ENCODE measurements at regions not wholly inside any gene's neighbourhood (a gene's known extent, or its start where the extent isn't known, plus 50 kb on each side); places are given as distances from the start of the nearest gene placed in this dataset.
"Not testable (repeated sequence)": the region's sequence is repeated elsewhere in the genome, so short reads cannot be mapped to it uniquely, and the experiment has no call there.

DNA sequence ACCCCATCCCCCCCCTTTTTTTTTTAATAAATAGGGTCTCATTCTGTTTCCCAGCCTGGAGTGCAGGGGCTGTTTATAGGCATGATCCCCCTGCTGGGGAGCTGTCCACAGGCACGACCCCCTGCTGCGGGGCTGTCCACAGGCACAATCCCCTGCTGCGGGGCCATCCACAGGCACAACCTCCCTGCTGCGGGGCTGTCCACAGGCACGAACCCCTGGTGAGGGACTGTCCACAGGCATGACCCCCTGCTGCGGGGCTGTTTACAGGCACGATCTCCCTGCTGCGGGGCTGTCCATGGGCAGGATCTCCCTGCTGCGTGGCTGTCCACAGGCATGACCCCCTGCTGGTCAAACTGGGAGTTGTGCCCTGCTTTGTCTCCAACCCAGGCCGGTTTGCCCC is 5290.1 kb upstream of the TPTE start:
- FAIRE-seq; H3K4me1 ChIP-seq (ENCODE audit: control insufficient read depth in 2 of 3, insufficient read depth in 2 of 3, low read depth in 1 of 3, low read length in 3 of 3); H3K4me3 ChIP-seq (ENCODE audit: low read length in 3 of 3); H3K27me3 ChIP-seq (ENCODE audit: control insufficient read depth, insufficient read depth, low read length); H3K36me3 ChIP-seq (ENCODE audit: control insufficient read depth in 2 of 3, insufficient read depth in 3 of 3, low read length in 3 of 3); H3K9ac ChIP-seq (ENCODE audit: low read length in 3 of 3); H3K27ac ChIP-seq (ENCODE audit: low read depth in 2 of 2, low read length in 2 of 2); intact Hi-C loops (cut with DNase I): not testable (repeated sequence)
- peak in 1 of 5 donors; percentile 83 for DNase-seq
- H3K9me3 ChIP-seq (ENCODE audit: control insufficient read depth in 2 of 3, insufficient read depth in 1 of 3, low read length in 3 of 3) = peaks cover 0 to 11% (median 0%) of the 10 kb centered on the region in 3 donors

DNA sequence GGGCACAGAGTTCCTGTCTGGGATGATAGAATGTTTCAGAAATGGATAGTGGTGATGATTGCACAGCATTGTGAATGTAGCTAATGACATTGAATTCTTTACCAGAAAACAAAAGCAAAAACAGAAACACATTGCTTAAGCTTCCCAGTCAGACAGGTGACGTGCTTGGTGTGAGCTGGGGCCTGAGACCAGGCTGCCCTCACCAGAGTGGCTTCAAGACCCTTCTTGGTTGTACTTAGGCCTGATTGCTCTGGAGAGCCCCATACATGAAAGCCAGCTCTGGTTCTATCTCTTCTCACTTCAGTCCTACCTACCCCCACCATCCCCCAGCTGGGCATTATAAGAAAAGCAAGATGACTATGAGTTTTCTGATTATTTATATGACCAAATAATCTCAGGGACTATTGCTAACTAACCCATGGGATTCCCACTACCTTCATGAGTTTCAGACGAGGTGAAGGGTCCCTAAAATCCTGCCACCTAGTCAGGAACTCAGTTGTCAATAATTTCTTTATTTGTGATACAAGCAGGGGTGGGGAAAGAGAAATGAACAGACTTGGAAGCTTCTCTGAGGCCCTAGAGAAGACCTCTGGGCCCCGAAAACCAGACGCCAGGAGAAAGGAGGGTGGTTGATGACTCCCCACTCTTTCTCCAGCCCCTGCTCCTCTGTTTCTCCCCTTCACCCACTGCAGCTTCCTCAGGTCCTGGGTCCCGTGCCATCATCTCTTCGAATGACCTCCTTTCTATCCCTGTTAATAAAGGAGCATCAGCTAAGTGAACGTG is 5289.0 kb upstream of the TPTE start:
- not testable (repeated sequence) for H3K27me3 ChIP-seq (ENCODE audit: control insufficient read depth, insufficient read depth, low read length)

DNA sequence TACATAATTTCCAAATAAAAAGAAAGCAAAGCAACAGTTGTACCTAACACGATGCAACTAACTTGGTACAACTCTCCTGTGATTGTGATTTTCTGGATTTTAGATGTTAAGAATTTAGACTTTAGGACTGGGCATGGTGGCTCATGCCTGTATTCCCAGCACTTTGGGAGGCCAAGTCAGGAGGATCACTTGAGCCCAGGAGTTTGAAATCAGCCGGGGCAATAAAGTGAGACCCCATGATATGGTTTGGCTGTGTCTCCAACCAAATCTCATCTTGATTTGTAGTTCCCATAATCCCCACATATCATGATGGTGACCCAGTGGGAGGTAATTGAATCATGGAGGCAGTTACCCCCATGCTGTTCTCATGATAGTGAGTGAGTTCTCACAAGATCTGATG is 5285.6 kb upstream of the TPTE start:
- H3K27me3 ChIP-seq (ENCODE audit: control insufficient read depth, insufficient read depth, low read length); H3K9ac ChIP-seq (ENCODE audit: low read length in 3 of 3); DNase-seq; FAIRE-seq; H3K4me3 ChIP-seq (ENCODE audit: low read length in 3 of 3); intact Hi-C loops (cut with DNase I); H3K27ac ChIP-seq (ENCODE audit: low read depth in 2 of 2, low read length in 2 of 2); H3K36me3 ChIP-seq (ENCODE audit: control insufficient read depth in 2 of 3, insufficient read depth in 3 of 3, low read length in 3 of 3); H3K4me1 ChIP-seq (ENCODE audit: control insufficient read depth in 2 of 3, insufficient read depth in 2 of 3, low read depth in 1 of 3, low read length in 3 of 3): not testable (repeated sequence)
- H3K9me3 ChIP-seq (ENCODE audit: control insufficient read depth in 2 of 3, insufficient read depth in 1 of 3, low read length in 3 of 3) = peaks cover 0 to 15% (median 1%) of the 10 kb centered on the region in 3 donors

More for the DNA sequence above, 5289.0 kb upstream of the TPTE start:
- H3K27ac ChIP-seq (ENCODE audit: low read depth in 2 of 2, low read length in 2 of 2); H3K4me3 ChIP-seq (ENCODE audit: low read length in 3 of 3); H3K36me3 ChIP-seq (ENCODE audit: control insufficient read depth in 2 of 3, insufficient read depth in 3 of 3, low read length in 3 of 3); FAIRE-seq; intact Hi-C loops (cut with DNase I); H3K9ac ChIP-seq (ENCODE audit: low read length in 3 of 3); H3K4me1 ChIP-seq (ENCODE audit: control insufficient read depth in 2 of 3, insufficient read depth in 2 of 3, low read depth in 1 of 3, low read length in 3 of 3): not testable (repeated sequence)
- peak in 1 of 5 donors; percentile 71 for DNase-seq
- H3K9me3 ChIP-seq (ENCODE audit: control insufficient read depth in 2 of 3, insufficient read depth in 1 of 3, low read length in 3 of 3) = peaks cover 0 to 15% (median 0%) of the 10 kb centered on the region in 3 donors

GRCh38 chr21:5236846-5237675 is 5284.3 kb upstream of the TPTE start:
- FAIRE-seq; intact Hi-C loops (cut with DNase I): not testable (repeated sequence)

DNA sequence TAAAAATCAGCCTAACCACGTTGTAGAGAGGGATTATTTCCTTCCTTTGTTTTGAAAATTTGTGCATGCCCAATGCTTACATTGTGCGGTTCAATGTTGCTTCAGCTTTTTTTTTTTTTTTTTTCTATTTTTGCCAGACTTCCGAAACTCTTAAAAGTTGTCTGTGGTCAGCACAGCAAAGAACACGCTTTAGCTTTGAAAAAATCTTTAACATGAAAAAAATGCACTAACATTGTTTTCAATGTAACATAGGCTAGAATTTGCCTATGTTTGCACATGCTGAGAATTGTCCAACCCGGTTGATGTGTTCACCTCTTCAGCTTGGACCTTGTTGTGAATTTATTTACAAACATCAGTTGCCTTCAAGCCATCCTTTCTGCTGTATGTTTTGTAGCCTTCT is 5280.9 kb upstream of the TPTE start:
- H3K36me3 ChIP-seq (ENCODE audit: control insufficient read depth in 2 of 3, insufficient read depth in 3 of 3, low read length in 3 of 3); H3K9ac ChIP-seq (ENCODE audit: low read length in 3 of 3); H3K27me3 ChIP-seq (ENCODE audit: control insufficient read depth, insufficient read depth, low read length); DNase-seq; FAIRE-seq; H3K4me1 ChIP-seq (ENCODE audit: control insufficient read depth in 2 of 3, insufficient read depth in 2 of 3, low read depth in 1 of 3, low read length in 3 of 3); H3K4me3 ChIP-seq (ENCODE audit: low read length in 3 of 3); H3K9me3 ChIP-seq (ENCODE audit: control insufficient read depth in 2 of 3, insufficient read depth in 1 of 3, low read length in 3 of 3); intact Hi-C loops (cut with DNase I); H3K27ac ChIP-seq (ENCODE audit: low read depth in 2 of 2, low read length in 2 of 2): not testable (repeated sequence)

More at GRCh38 chr21:5236846-5237675, 5284.3 kb upstream of the TPTE start:
- peaks cover 0 to 13% (median 3%) of the 10 kb centered on the region in 3 donors for H3K9me3 ChIP-seq (ENCODE audit: control insufficient read depth in 2 of 3, insufficient read depth in 1 of 3, low read length in 3 of 3)
- not testable (repeated sequence) for H3K4me3 ChIP-seq (ENCODE audit: low read length in 3 of 3); H3K27me3 ChIP-seq (ENCODE audit: control insufficient read depth, insufficient read depth, low read length); H3K36me3 ChIP-seq (ENCODE audit: control insufficient read depth in 2 of 3, insufficient read depth in 3 of 3, low read length in 3 of 3); H3K27ac ChIP-seq (ENCODE audit: low read depth in 2 of 2, low read length in 2 of 2); H3K9ac ChIP-seq (ENCODE audit: low read length in 3 of 3); H3K4me1 ChIP-seq (ENCODE audit: control insufficient read depth in 2 of 3, insufficient read depth in 2 of 3, low read depth in 1 of 3, low read length in 3 of 3)
- DNase-seq = peak in 1 of 5 donors; percentile 59

DNA sequence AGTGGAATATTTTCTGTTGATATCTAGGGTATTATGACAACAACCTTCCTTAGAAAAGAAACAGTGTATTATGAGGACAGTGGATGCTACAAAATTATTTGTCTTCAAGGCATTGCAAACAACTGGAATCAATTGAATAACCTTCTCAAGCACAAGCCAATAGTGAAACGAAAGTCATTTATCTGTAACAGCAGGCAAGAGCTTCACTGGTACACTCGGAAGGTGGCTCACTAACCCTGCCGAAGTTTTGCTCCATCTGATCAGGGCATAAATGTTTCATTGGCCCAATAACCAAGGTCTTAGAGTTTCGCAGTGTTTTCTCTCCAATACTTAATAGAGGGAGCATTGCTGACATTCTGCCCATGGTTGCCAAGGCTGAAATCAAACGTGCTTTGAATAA is 5278.7 kb upstream of the TPTE start:
- H3K36me3 ChIP-seq (ENCODE audit: control insufficient read depth in 2 of 3, insufficient read depth in 3 of 3, low read length in 3 of 3); H3K9ac ChIP-seq (ENCODE audit: low read length in 3 of 3); DNase-seq; H3K4me1 ChIP-seq (ENCODE audit: control insufficient read depth in 2 of 3, insufficient read depth in 2 of 3, low read depth in 1 of 3, low read length in 3 of 3); H3K4me3 ChIP-seq (ENCODE audit: low read length in 3 of 3); H3K27me3 ChIP-seq (ENCODE audit: control insufficient read depth, insufficient read depth, low read length); intact Hi-C loops (cut with DNase I); H3K9me3 ChIP-seq (ENCODE audit: control insufficient read depth in 2 of 3, insufficient read depth in 1 of 3, low read length in 3 of 3); H3K27ac ChIP-seq (ENCODE audit: low read depth in 2 of 2, low read length in 2 of 2); FAIRE-seq: not testable (repeated sequence)

DNA sequence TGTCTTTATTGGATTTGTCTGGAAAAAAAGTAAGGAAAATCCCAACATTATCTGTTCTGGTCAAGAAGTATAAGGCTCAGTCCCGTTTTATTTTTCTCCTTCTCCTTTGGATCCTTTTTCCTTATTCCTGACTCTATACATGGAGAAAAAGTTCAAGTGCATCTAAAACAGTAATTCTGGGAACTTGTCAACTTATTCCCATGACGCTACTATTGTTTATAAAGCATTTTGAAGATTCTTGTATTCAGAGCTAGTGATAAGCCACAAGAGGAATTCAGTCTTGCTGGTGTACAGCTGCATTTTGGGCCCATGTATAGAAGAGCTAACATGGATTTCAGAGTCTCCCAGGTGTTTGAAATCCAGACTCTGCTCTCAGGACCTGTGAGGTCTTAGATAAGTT is 5278.1 kb upstream of the TPTE start:
- FAIRE-seq; H3K9ac ChIP-seq (ENCODE audit: low read length in 3 of 3); H3K4me3 ChIP-seq (ENCODE audit: low read length in 3 of 3); DNase-seq; H3K4me1 ChIP-seq (ENCODE audit: control insufficient read depth in 2 of 3, insufficient read depth in 2 of 3, low read depth in 1 of 3, low read length in 3 of 3); H3K9me3 ChIP-seq (ENCODE audit: control insufficient read depth in 2 of 3, insufficient read depth in 1 of 3, low read length in 3 of 3); H3K27me3 ChIP-seq (ENCODE audit: control insufficient read depth, insufficient read depth, low read length); H3K36me3 ChIP-seq (ENCODE audit: control insufficient read depth in 2 of 3, insufficient read depth in 3 of 3, low read length in 3 of 3); intact Hi-C loops (cut with DNase I); H3K27ac ChIP-seq (ENCODE audit: low read depth in 2 of 2, low read length in 2 of 2): not testable (repeated sequence)

DNA sequence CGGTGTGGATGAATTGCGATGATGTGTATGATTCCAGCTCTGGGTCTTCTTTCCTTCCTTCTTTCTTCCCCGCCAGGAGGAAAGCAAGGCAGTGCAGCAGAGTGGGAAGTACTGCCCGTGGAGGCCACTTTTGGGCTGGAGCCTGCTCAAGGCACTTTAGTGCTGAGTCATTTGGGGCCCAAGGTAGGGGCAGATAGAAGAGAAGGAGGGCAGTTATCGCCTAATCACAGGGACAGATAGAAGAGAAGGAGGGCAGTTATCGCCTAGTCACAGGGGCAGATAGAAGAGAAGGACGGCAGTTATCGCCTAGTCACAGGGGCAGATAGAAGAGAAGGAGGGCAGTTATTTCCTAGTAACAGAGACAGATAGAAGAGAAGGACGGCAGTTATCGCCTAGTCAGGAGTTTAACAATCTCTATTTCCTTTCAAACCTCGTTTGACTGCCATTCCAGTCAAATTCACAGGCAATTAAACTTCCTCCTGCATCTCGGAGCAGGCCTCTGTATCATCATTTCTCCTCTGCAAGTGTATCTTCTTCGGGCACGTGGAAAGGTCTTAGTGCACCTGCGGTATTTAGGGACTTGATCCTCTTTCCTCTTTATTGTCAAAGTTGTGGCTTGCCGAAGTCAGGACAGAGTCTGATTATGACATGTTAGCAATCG is 5277.5 kb upstream of the TPTE start:
- DNase-seq; H3K9ac ChIP-seq (ENCODE audit: low read length in 3 of 3); H3K27ac ChIP-seq (ENCODE audit: low read depth in 2 of 2, low read length in 2 of 2); H3K4me3 ChIP-seq (ENCODE audit: low read length in 3 of 3); H3K4me1 ChIP-seq (ENCODE audit: control insufficient read depth in 2 of 3, insufficient read depth in 2 of 3, low read depth in 1 of 3, low read length in 3 of 3); H3K27me3 ChIP-seq (ENCODE audit: control insufficient read depth, insufficient read depth, low read length); H3K9me3 ChIP-seq (ENCODE audit: control insufficient read depth in 2 of 3, insufficient read depth in 1 of 3, low read length in 3 of 3); H3K36me3 ChIP-seq (ENCODE audit: control insufficient read depth in 2 of 3, insufficient read depth in 3 of 3, low read length in 3 of 3); FAIRE-seq; intact Hi-C loops (cut with DNase I): not testable (repeated sequence)

Measured in kidney (tissue), 10 donors.